OCI-LY1 (cell line): ENCODE measurements at regions not wholly inside any gene's neighbourhood (a gene's known extent, or its start where the extent isn't known, plus 50 kb on each side); places are given as distances from the start of the nearest gene placed in this dataset.

Experiments used
- H2AFZ ChIP-seq: fragments of 200-600 bp; sonication (generic), shearing (Covaris generic); 2 replicates; pipeline ENCODE4 v1.6.0; 2014; ENCODE audit warnings: antibody characterized with exemption, mild to moderate bottlenecking, low read length
- H3F3A ChIP-seq: fragments of 200-600 bp; sonication (generic), shearing (Covaris generic); 2 replicates; pipeline ENCODE4 v1.6.0; 2014; ENCODE audit warnings: mild to moderate bottlenecking, antibody characterized with exemption, low read length, moderate library complexity; ENCODE audit not compliant: insufficient read depth
- H3K27ac ChIP-seq: fragments of 200-600 bp; sonication (generic); 2 replicates; pipeline ENCODE4 v1.5.1; 2014; ENCODE audit warnings: low read length, mixed run types, mild to moderate bottlenecking, low read depth; ENCODE audit not compliant: poor library complexity, severe bottlenecking
- H3K27me3 ChIP-seq: fragments of 200-600 bp; sonication (generic); 2 replicates; pipeline ENCODE4 v1.6.0; 2014; ENCODE audit warnings: antibody characterized with exemption, mild to moderate bottlenecking, low read length, moderate library complexity; ENCODE audit not compliant: insufficient read depth
- H3K36me3 ChIP-seq: fragments of 200-600 bp; sonication (generic); 2 replicates; pipeline ENCODE4 v1.6.1; 2014; ENCODE audit warnings: mild to moderate bottlenecking, antibody characterized with exemption, low read length, moderate library complexity, mixed read lengths; ENCODE audit not compliant: insufficient read depth
- H3K4me1 ChIP-seq: fragments of 200-600 bp; sonication (generic); 2 replicates; pipeline ENCODE4 v1.5.1; 2014; ENCODE audit warnings: mild to moderate bottlenecking, low read length, moderate library complexity; ENCODE audit not compliant: insufficient read depth, severe bottlenecking
- H3K4me2 ChIP-seq: fragments of 200-600 bp; sonication (generic), shearing (Covaris generic); 2 replicates; pipeline ENCODE4 v1.6.1; 2014; ENCODE audit warnings: low read length
- H3K4me3 ChIP-seq: fragments of 200-600 bp; sonication (generic); 2 replicates; pipeline ENCODE4 v1.5.1; 2014; ENCODE audit warnings: low read length, low read depth, mild to moderate bottlenecking, mixed read lengths; ENCODE audit not compliant: poor library complexity, severe bottlenecking
- H3K79me2 ChIP-seq: fragments of 200-600 bp; shearing (Covaris generic); 2 replicates; pipeline ENCODE4 v1.6.1; 2016; ENCODE audit warnings: mixed run types, low read length, mixed read lengths; ENCODE audit not compliant: insufficient read depth
- H3K9ac ChIP-seq: fragments of 200-600 bp; sonication (generic), shearing (Covaris generic); 2 replicates; pipeline ENCODE4 v1.6.1; 2014; ENCODE audit warnings: mild to moderate bottlenecking, low read length, mixed read lengths
- H3K9me2 ChIP-seq: fragments of 200-600 bp; sonication (generic), shearing (Covaris generic); 2 replicates; pipeline ENCODE4 v1.6.1; 2014; ENCODE audit warnings: low read depth, mild to moderate bottlenecking, low read length, mixed read lengths
- H3K9me3 ChIP-seq: fragments of 200-600 bp; shearing (Covaris generic); 2 replicates; pipeline ENCODE4 v1.6.1; 2014; ENCODE audit warnings: low read length, mixed read lengths
- H4K20me1 ChIP-seq: fragments of 200-600 bp; sonication (generic), shearing (Covaris generic); 2 replicates; pipeline ENCODE4 v1.6.0; 2016; ENCODE audit warnings: mild to moderate bottlenecking, low read length; ENCODE audit not compliant: insufficient read depth
- EZH2 ChIP-seq: fragments of 200-600 bp; sonication (generic), shearing (Covaris generic); IDR thresholded peaks from 2 replicates; pipeline ENCODE4 v1.8.0; 2017; ENCODE audit warnings: borderline replicate concordance, mixed run types, mild to moderate bottlenecking, antibody characterized with exemption, low read length, moderate library complexity, mixed read lengths
- TF ChIP-seq, protein P1 (sequence below): fragments of 200-600 bp; sonication (generic), shearing (Covaris generic); IDR thresholded peaks from 2 replicates; pipeline ENCODE4 v1.5.1; 2017; ENCODE audit warnings: mild to moderate bottlenecking, antibody characterized with exemption, low read length, moderate library complexity, mixed read lengths

- no peak for TF ChIP-seq EZH2
- TF ChIP-seq, protein P1, sequence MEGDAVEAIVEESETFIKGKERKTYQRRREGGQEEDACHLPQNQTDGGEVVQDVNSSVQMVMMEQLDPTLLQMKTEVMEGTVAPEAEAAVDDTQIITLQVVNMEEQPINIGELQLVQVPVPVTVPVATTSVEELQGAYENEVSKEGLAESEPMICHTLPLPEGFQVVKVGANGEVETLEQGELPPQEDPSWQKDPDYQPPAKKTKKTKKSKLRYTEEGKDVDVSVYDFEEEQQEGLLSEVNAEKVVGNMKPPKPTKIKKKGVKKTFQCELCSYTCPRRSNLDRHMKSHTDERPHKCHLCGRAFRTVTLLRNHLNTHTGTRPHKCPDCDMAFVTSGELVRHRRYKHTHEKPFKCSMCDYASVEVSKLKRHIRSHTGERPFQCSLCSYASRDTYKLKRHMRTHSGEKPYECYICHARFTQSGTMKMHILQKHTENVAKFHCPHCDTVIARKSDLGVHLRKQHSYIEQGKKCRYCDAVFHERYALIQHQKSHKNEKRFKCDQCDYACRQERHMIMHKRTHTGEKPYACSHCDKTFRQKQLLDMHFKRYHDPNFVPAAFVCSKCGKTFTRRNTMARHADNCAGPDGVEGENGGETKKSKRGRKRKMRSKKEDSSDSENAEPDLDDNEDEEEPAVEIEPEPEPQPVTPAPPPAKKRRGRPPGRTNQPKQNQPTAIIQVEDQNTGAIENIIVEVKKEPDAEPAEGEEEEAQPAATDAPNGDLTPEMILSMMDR = no peak
- Histone ChIP-seq H3K36me3 (no peaks in the 10 kb centered on the region), H3K9me3 (no peaks in the 10 kb centered on the region), H4K20me1 (no peaks in the 10 kb centered on the region), H3K4me2 (no peak overlapping the region), H3K79me2 (no peaks in the 10 kb centered on the region), H3K4me3 (no peak overlapping the region), H3K27me3 (no peaks in the 10 kb centered on the region), H3F3A (no peaks in the 10 kb centered on the region), H3K27ac (no peak overlapping the region), H3K9ac (no peak overlapping the region), H3K9me2 (no peaks in the 10 kb centered on the region), H2AFZ (no peak overlapping the region), H3K4me1 (no peaks in the 10 kb centered on the region)
These were observed 301.1 kb upstream of the CDH4 start for GRCh38 chr20:60950974-60951373.

- Histone ChIP-seq H3K9me2 (no peaks in the 10 kb centered on the region), H3K36me3 (no peaks in the 10 kb centered on the region), H3K79me2 (no peaks in the 10 kb centered on the region), H3F3A (no peaks in the 10 kb centered on the region), H3K27ac (no peak overlapping the region), H4K20me1 (no peaks in the 10 kb centered on the region), H3K4me1 (no peaks in the 10 kb centered on the region), H3K4me3 (no peak overlapping the region), H3K9me3 (no peaks in the 10 kb centered on the region), H2AFZ (no peak overlapping the region), H3K27me3 (no peaks in the 10 kb centered on the region), H3K9ac (no peak overlapping the region), H3K4me2 (no peak overlapping the region)
- no peak for TF ChIP-seq EZH2
- TF ChIP-seq, protein P1 = no peak
These were observed 299.2 kb upstream of the CDH4 start for GRCh38 chr20:60952861-60953260.

GRCh38 chr20:60953321-60953720, 298.7 kb upstream of the CDH4 start:
- Histone ChIP-seq H3K36me3 (no peaks in the 10 kb centered on the region), H3K27me3 (no peaks in the 10 kb centered on the region), H3F3A (no peaks in the 10 kb centered on the region), H4K20me1 (no peaks in the 10 kb centered on the region), H3K4me2 (no peak overlapping the region), H3K9ac (no peak overlapping the region), H3K4me3 (no peak overlapping the region), H3K27ac (no peak overlapping the region), H3K79me2 (no peaks in the 10 kb centered on the region), H3K9me3 (no peaks in the 10 kb centered on the region), H2AFZ (no peak overlapping the region), H3K4me1 (no peaks in the 10 kb centered on the region), H3K9me2 (no peaks in the 10 kb centered on the region)
- TF ChIP-seq EZH2 = no peak
- TF ChIP-seq, protein P1 = no peak
